Heart left ventricle (tissue), 16 donors: ENCODE measurements at regions not wholly inside any gene's neighbourhood (a gene's known extent, or its start where the extent isn't known, plus 50 kb on each side); places are given as distances from the start of the nearest gene placed in this dataset.

ENCODE experiments used
- ATAC-seq, 4 donors: fragments of 200-7000 bp; cut with Tn5 transposase; one replicate each; pipeline ENCODE4 v1.9.1; 2020 to 2022; ENCODE audit warnings: moderate library complexity in 4 of 4, mild to moderate bottlenecking in 3 of 4, moderate number of reproducible peaks in 1 of 4
- DNase-seq, 5 donors: peaks; one replicate each; pipeline ENCODE4 v3.0.0-alpha.2; 2020
- H3K27ac ChIP-seq, 12 donors: fragments of 200-600 bp; sonication (generic) in 4 of 12; one replicate each; pipeline versions ENCODE4 v1.5.0 to v1.8.0; 2016 to 2022; ENCODE audit warnings: mild to moderate bottlenecking in 2 of 12
- H3K27me3 ChIP-seq, 9 donors: fragments of 200-600 bp; sonication (generic) in 2 of 9; one replicate each; pipeline versions ENCODE4 v1.5.1 to v1.8.0; 2016 to 2022; ENCODE audit warnings: mild to moderate bottlenecking in 3 of 9
- H3K36me3 ChIP-seq, 9 donors: fragments of 200-600 bp; sonication (generic) in 2 of 9; one replicate each; pipeline versions ENCODE4 v1.5.0 to v1.8.0; 2018 to 2022; ENCODE audit warnings: mild to moderate bottlenecking in 2 of 9
- H3K4me1 ChIP-seq, 12 donors: fragments of 200-600 bp; sonication (generic) in 4 of 12; one replicate each; pipeline versions ENCODE4 v1.5.0 to v1.8.0; 2016 to 2022; ENCODE audit warnings: mild to moderate bottlenecking in 3 of 12
- H3K4me3 ChIP-seq, 12 donors: fragments of 200-600 bp; sonication (generic) in 4 of 12; one replicate each; pipeline versions ENCODE4 v1.5.0 to v1.8.0; 2017 to 2022; ENCODE audit warnings: mild to moderate bottlenecking in 9 of 12, moderate library complexity in 4 of 12
- H3K9me3 ChIP-seq, 12 donors: fragments of 200-600 bp; sonication (generic) in 4 of 12; one replicate each; pipeline versions ENCODE4 v1.5.0 to v1.8.0; 2016 to 2022; ENCODE audit warnings: mild to moderate bottlenecking in 1 of 12
- POLR2A ChIP-seq, 2 donors: fragments of 450-650 bp; IDR thresholded peaks; one replicate each; pipeline ENCODE4 v1.6.1; 2017; ENCODE audit warnings: antibody characterized with exemption in 2 of 2, mild to moderate bottlenecking in 2 of 2, moderate library complexity in 2 of 2
- WGBS, 4 donors: extraction: QIAGEN DNeasy Blood & Tissue Kit in 2 of 4; methylation state at CpG; one replicate each; pipeline versions ENCODE4 v1.1.5 to v1.1.7; 2013 to 2018; 5-methylcytosine and 5-hydroxymethylcytosine counted together
- intact Hi-C, 10 donors: fragments of 100-400 bp; cut with DNase I; formaldehyde crosslinking; loops; one replicate each; pipeline versions ENCODE4 v1.11.1 to v1.14.2; 2022
- TF ChIP-seq, protein P1 (sequence below), 12 donors: fragments of 200-600 bp; sonication (generic) in 4 of 12; IDR thresholded peaks; one replicate each; pipeline versions ENCODE4 v1.5.0 to v1.8.0; 2018 to 2022; ENCODE audit warnings: antibody characterized with exemption in 12 of 12, mild to moderate bottlenecking in 5 of 12
- donor health status: ischemic (EF 13 %, LVEDD 7.1; RV severe dilation, severe dysfunction).
- donor health status: healthy with polysubstance abuse.
- donor health status: DM: no; HTN: yes; CAD: no.
- donor health status: DM: no; HTN: no; CAD: no.
- donor health status: ischemic (EF 25% LVEDD 6.9; RV normal size, moderate dysfunction).
- donor health status: ischemic (EF 25% LVEDD 5.7; RV mildly dilated, moderate dysfunction).
- donor health status: healthy.
- donor health status: DM: yes; HTN: yes; CAD: no.
- donor health status: ischemic (EF 35%, LVEDD 5.7; RV mildly dilated, moderate dysfunction).
- donor health status: nonischemic (EF 11% LVEDD 7.7; RV severe dilation, severe dysfunction).
- donor health status: DM: yes; HTN: yes; CAD: no.
- donor health status: PGD.
- donor health status: ischemic (EF 29% LVEDD 5.4; RV normal size, mild dysfunction).
- donor health status: nonischemic (EF 23%, LVEDD 6.1; RV moderate dilation, normal function).

DNA sequence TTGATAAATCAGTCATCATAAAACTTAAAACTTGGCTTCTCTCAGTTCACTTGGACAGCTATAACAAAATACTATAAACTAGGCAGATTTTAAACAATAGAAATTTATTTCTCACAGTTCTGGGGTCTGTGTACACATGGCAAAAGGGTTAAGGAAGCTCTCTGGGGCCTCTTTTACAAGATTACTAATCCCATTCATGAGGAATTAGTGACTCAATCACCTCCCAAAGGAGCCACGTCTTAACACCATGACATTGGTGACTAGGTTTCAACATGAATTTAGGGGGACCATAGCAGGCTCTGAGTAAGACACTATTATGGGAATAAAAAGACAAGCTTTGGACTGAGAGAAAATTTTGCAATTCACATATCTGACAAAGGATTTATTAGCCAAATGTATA lies 436.5 kb downstream of the PDZRN4 start:
- Histone ChIP-seq H3K4me1 (no peaks in the 10 kb centered on the region), H3K27ac (no peak overlapping the region), H3K36me3 (no peaks in the 10 kb centered on the region), H3K27me3 (peaks cover 0 to 2% (median 0%) of the 10 kb centered on the region in 9 donors), H3K4me3 (no peak overlapping the region), H3K9me3 (peaks cover 0 to 26% (median 0%) of the 10 kb centered on the region in 12 donors)
- ATAC-seq, result no peak
- DNase-seq, result no peak
- TF ChIP-seq POLR2A (IDR thresholded peaks at IDR 0.05), result no peak
- TF ChIP-seq, protein P1, sequence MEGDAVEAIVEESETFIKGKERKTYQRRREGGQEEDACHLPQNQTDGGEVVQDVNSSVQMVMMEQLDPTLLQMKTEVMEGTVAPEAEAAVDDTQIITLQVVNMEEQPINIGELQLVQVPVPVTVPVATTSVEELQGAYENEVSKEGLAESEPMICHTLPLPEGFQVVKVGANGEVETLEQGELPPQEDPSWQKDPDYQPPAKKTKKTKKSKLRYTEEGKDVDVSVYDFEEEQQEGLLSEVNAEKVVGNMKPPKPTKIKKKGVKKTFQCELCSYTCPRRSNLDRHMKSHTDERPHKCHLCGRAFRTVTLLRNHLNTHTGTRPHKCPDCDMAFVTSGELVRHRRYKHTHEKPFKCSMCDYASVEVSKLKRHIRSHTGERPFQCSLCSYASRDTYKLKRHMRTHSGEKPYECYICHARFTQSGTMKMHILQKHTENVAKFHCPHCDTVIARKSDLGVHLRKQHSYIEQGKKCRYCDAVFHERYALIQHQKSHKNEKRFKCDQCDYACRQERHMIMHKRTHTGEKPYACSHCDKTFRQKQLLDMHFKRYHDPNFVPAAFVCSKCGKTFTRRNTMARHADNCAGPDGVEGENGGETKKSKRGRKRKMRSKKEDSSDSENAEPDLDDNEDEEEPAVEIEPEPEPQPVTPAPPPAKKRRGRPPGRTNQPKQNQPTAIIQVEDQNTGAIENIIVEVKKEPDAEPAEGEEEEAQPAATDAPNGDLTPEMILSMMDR (IDR thresholded peaks at IDR 0.05), result no peak
- 25 to 41% (median 29%) methylated on average over 1 of the region's 1 CpG for WGBS, 4 donors
- intact Hi-C loops, result no loop called here
